Uterus (tissue), 3 donors: ENCODE measurements at regions not wholly inside any gene's neighbourhood (a gene's known extent, or its start where the extent isn't known, plus 50 kb on each side); places are given as distances from the start of the nearest gene placed in this dataset.

Experiments
- DNase-seq, 2 donors: peaks; one replicate each; pipeline ENCODE4 v3.0.0-alpha.2; 2019 to 2020
- H3K27ac ChIP-seq, 2 donors: fragments of 200-600 bp; sonication (generic); 1 replicate in 1 of 2; 2 replicates in 1 of 2; pipeline ENCODE4 v1.5.1; 2016 to 2018
- H3K27me3 ChIP-seq, 2 donors: fragments of 200-600 bp; sonication (generic); one replicate each; pipeline ENCODE4 v1.5.1; 2018 to 2019; ENCODE audit warnings: control low read depth in 1 of 2
- H3K36me3 ChIP-seq, 2 donors: fragments of 200-600 bp; sonication (generic); one replicate each; pipeline ENCODE4 v1.5.1; 2019; ENCODE audit warnings: control low read depth in 1 of 2
- H3K4me1 ChIP-seq, 2 donors: fragments of 200-600 bp; sonication (generic); one replicate each; pipeline ENCODE4 v1.5.1; 2018 to 2019; ENCODE audit warnings: control low read depth in 1 of 2
- H3K4me3 ChIP-seq, 2 donors: fragments of 200-600 bp; sonication (generic); 1 replicate in 1 of 2; 2 replicates in 1 of 2; pipeline ENCODE4 v1.5.1; 2018 to 2019; ENCODE audit warnings: mild to moderate bottlenecking in 1 of 2
- H3K9me3 ChIP-seq, 2 donors: fragments of 200-600 bp; sonication (generic); one replicate each; pipeline ENCODE4 v1.5.1; 2019; ENCODE audit warnings: control low read depth in 1 of 2
- POLR2A ChIP-seq, 2 donors: fragments of 450-650 bp; IDR thresholded peaks; one replicate each; pipeline ENCODE4 v1.6.1; 2016; ENCODE audit warnings: antibody characterized with exemption in 2 of 2, mild to moderate bottlenecking in 1 of 2, moderate library complexity in 1 of 2
- intact Hi-C: fragments of 100-400 bp; cut with DNase I; formaldehyde crosslinking; loops from one replicate; pipeline ENCODE4 v1.15.1; 2023; ENCODE audit warnings: low total_unique reads
- TF ChIP-seq, protein P1 (sequence below), 4 experiments: fragments of 200-600 bp in 2 of 4; fragments of 450-650 bp in 2 of 4; sonication (generic) in 2 of 4; IDR thresholded peaks; one replicate each; pipeline ENCODE4 v1.5.1; 2016 to 2019; ENCODE audit warnings: antibody characterized with exemption in 4 of 4, mild to moderate bottlenecking in 2 of 4, moderate library complexity in 1 of 4
- donor health status: DM: yes; HTN: yes; CAD: no.

- DNase-seq, result no peak
- Histone ChIP-seq H3K9me3 (no peaks in the 10 kb centered on the region), H3K27me3 (no peaks in the 10 kb centered on the region), H3K27ac (no peak overlapping the region), H3K36me3 (no peaks in the 10 kb centered on the region), H3K4me1 (no peaks in the 10 kb centered on the region), H3K4me3 (no peak overlapping the region)
- TF ChIP-seq, protein P1, sequence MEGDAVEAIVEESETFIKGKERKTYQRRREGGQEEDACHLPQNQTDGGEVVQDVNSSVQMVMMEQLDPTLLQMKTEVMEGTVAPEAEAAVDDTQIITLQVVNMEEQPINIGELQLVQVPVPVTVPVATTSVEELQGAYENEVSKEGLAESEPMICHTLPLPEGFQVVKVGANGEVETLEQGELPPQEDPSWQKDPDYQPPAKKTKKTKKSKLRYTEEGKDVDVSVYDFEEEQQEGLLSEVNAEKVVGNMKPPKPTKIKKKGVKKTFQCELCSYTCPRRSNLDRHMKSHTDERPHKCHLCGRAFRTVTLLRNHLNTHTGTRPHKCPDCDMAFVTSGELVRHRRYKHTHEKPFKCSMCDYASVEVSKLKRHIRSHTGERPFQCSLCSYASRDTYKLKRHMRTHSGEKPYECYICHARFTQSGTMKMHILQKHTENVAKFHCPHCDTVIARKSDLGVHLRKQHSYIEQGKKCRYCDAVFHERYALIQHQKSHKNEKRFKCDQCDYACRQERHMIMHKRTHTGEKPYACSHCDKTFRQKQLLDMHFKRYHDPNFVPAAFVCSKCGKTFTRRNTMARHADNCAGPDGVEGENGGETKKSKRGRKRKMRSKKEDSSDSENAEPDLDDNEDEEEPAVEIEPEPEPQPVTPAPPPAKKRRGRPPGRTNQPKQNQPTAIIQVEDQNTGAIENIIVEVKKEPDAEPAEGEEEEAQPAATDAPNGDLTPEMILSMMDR (IDR thresholded peaks at IDR 0.05), result no peak
- TF ChIP-seq POLR2A (IDR thresholded peaks at IDR 0.05), result no peak
- intact Hi-C loops, result no loop called here
These were observed 139.1 kb upstream of the SKOR2 start for GRCh38 chr18:47390410-47391024.

GRCh38 chr18:47389210-47389609 lies 137.8 kb upstream of the SKOR2 start:
- intact Hi-C loops, result no loop called here
- no peaks in the 10 kb centered on the region for H3K9me3 ChIP-seq
- no peak overlapping the region for H3K4me3 ChIP-seq
- H3K27ac ChIP-seq, result no peak overlapping the region
- H3K4me1 ChIP-seq, result no peaks in the 10 kb centered on the region
- no peaks in the 10 kb centered on the region for H3K36me3 ChIP-seq
- TF ChIP-seq POLR2A (IDR thresholded peaks at IDR 0.05), result no peak
- TF ChIP-seq, protein P1 (IDR thresholded peaks at IDR 0.05), result no peak
- no peaks in the 10 kb centered on the region for H3K27me3 ChIP-seq
- DNase-seq, result no peak

DNA sequence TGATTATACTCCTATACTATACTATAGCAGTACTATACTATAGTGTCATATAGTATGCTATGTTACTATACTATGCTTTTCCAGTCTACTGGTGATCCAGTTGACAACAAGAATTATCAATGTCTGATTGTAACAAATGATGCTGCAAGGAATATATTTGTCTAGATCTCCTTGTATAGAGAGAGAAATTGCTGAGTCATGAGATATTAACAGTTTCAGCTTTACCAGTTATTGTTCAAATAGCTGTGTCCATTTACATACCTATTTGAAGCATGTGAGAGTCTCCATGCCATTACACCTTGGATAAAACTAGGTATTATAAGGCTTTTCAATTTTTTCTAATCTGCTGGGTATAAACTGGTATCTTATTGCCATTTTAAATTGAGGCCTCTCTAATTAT lies 136.4 kb upstream of the SKOR2 start:
- H3K4me1 ChIP-seq, result no peaks in the 10 kb centered on the region

GRCh38 chr18:47383729-47384128 lies 132.3 kb upstream of the SKOR2 start:
- Histone ChIP-seq H3K27me3 (no peaks in the 10 kb centered on the region), H3K9me3 (no peaks in the 10 kb centered on the region), H3K4me3 (no peak overlapping the region), H3K36me3 (no peaks in the 10 kb centered on the region), H3K27ac (no peak overlapping the region), H3K4me1 (no peaks in the 10 kb centered on the region)
- intact Hi-C loops, result no loop called here
- TF ChIP-seq POLR2A (IDR thresholded peaks at IDR 0.05), result no peak
- TF ChIP-seq, protein P1 (IDR thresholded peaks at IDR 0.05), result no peak
- DNase-seq, result no peak

More for the DNA sequence above, 136.4 kb upstream of the SKOR2 start:
- H3K27ac ChIP-seq, result no peak overlapping the region
- intact Hi-C loops, result no loop called here
- TF ChIP-seq, protein P1 (IDR thresholded peaks at IDR 0.05), result no peak
- no peak for TF ChIP-seq POLR2A (IDR thresholded peaks at IDR 0.05)
- H3K36me3 ChIP-seq, result no peaks in the 10 kb centered on the region
- no peaks in the 10 kb centered on the region for H3K27me3 ChIP-seq
- no peaks in the 10 kb centered on the region for H3K9me3 ChIP-seq
- no peak overlapping the region for H3K4me3 ChIP-seq
- DNase-seq, result no peak

GRCh38 chr18:47381975-47382570 lies 130.6 kb upstream of the SKOR2 start:
- DNase-seq, result no peak
- intact Hi-C loops, result no loop called here
- H3K27ac ChIP-seq, result no peak overlapping the region
- H3K9me3 ChIP-seq, result no peaks in the 10 kb centered on the region
- H3K36me3 ChIP-seq, result no peaks in the 10 kb centered on the region
- H3K4me3 ChIP-seq, result no peak overlapping the region
- TF ChIP-seq, protein P1 (IDR thresholded peaks at IDR 0.05), result no peak
- TF ChIP-seq POLR2A (IDR thresholded peaks at IDR 0.05), result no peak
- no peaks in the 10 kb centered on the region for H3K4me1 ChIP-seq
- no peaks in the 10 kb centered on the region for H3K27me3 ChIP-seq
